ENCODE measurements at regions not wholly inside any gene's neighbourhood (a gene's known extent, or its start where the extent isn't known, plus 50 kb on each side); places are given as distances from the start of the nearest gene placed in this dataset.

DNA sequence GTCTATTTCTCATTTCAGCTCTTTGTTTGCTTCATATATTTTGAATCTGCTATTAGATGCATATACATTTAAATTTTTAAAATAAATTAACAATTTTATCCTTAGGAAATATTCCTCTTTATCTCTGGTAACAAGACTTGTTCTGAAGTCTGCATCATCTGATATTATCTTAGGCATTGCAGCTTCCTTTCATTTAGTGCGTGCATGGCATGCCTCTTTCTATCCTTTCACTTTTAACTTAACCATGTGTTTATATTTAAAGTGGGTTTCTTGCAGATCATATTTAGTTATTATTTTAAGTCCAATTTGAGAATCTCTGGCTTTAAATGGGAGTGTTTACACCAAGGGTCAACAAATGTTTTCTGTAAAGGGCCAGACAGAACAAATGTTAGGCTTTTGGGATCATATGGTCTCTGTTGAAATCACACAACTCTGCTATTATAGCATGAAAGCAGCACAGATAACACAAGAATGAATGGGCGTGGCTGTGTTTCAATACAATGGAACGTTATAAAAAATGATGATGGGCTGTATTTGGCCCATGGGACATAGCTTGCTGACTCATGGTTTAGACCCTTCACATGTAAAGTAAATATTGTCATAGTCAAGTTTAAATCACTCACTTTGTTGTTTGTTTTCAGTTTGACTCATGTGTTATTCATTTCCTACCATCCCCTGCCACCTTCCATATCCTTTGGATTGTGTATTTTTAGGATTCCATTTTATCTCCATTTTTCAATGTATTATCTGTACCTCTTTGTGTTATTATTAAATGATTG, 83.9 kb upstream of the SNX19 start (continued):
- TF ChIP-seq ELK4 (IDR thresholded peaks at IDR 0.05; ENCODE audit: borderline replicate concordance, low read depth, low read length): no peak

- H3K4me3 ChIP-seq (ENCODE audit: low read depth, low read length): no peak overlapping the region
- CTCF ChIA-PET: interaction anchor here (1.0 kb wide), 1 partner anchor 62 kb away, joined by 3 read pairs; no protein-coding TSS in a partner anchor
- TF ChIP-seq, protein P1, sequence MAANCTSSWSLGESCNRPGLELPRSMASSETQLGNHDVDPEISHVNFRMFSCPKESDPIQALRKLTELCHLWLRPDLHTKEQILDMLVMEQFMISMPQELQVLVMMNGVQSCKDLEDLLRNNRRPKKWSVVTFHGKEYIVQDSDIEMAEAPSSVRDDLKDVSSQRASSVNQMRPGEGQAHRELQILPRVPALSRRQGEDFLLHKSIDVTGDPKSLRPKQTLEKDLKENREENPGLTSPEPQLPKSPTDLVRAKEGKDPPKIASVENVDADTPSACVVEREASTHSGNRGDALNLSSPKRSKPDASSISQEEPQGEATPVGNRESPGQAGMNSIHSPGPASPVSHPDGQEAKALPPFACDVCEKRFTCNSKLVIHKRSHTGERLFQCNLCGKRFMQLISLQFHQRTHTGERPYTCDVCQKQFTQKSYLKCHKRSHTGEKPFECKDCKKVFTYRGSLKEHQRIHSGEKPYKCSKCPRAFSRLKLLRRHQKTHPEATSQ (tag by site-specific recombination; IDR thresholded peaks at IDR 0.05): no peak
- TF ChIP-seq ZNF175 (tag by site-specific recombination; IDR thresholded peaks at IDR 0.05) (no peak), ZNF335 (tag by site-specific recombination; conservative IDR thresholded peaks at IDR 0.05) (no peak), ZBTB7A (tag by site-specific recombination; IDR thresholded peaks at IDR 0.05; ENCODE audit: low read depth) (no peak)
Measured at GRCh38 chr11:131002145-131002544, 85.9 kb upstream of the SNX19 start.

DNA sequence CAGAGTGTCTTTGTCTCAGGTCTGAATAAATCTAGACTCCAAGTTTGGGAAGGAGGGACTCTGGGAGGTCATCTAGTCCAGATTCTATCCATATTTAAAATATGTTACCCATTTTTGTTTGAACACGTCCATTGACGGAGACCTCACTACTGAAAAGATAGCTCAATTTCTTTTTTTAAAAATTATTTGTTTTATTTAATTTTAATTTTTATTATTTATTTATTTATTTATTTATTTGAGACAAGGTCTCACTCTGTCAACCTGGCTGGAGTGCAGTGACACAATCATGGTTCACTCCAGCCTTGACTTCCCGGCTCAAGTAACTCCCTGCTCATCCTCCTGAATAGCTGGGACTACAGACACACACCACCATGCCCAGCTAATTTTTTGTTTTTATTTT, 89.5 kb upstream of the SNX19 start:
- Histone ChIP-seq H3K36me3 (ENCODE audit: control insufficient read depth in 2 of 2, insufficient read depth in 1 of 2, low read length in 2 of 2) (no peaks in the 10 kb centered on the region), H3K4me3 (ENCODE audit: low read depth, low read length) (no peak overlapping the region), H3K27ac (ENCODE audit: extremely low read depth, low read depth, low read length) (no peak overlapping the region), H3K4me1 (ENCODE audit: control insufficient read depth, insufficient read depth, low read length) (no peaks in the 10 kb centered on the region), H3K9me3 (ENCODE audit: control insufficient read depth, insufficient read depth, low read depth, low read length) (no peaks in the 10 kb centered on the region)
- TF ChIP-seq SP3 (tag by site-specific recombination; IDR thresholded peaks at IDR 0.05) (no peak), GFI1B (tag by site-specific recombination; IDR thresholded peaks at IDR 0.05) (no peak), ZNF221 (tag by site-specific recombination; IDR thresholded peaks at IDR 0.05; ENCODE audit: borderline replicate concordance) (no peak), ZNF16 (tag by site-specific recombination; IDR thresholded peaks at IDR 0.05; ENCODE audit: low read depth) (no peak), ZNF549 (tag by site-specific recombination; IDR thresholded peaks at IDR 0.05) (no peak), BCL11B (tag by site-specific recombination; IDR thresholded peaks at IDR 0.05; ENCODE audit: low read depth) (no peak), SCRT2 (tag by site-specific recombination; IDR thresholded peaks at IDR 0.05) (no peak), ZNF792 (tag by site-specific recombination; IDR thresholded peaks at IDR 0.05) (no peak), ZFP3 (tag by site-specific recombination; IDR thresholded peaks at IDR 0.05; ENCODE audit: low read depth) (no peak), PRDM4 (tag by site-specific recombination; IDR thresholded peaks at IDR 0.05) (no peak), ZNF169 (tag by site-specific recombination; IDR thresholded peaks at IDR 0.05) (no peak), ZNF518A (tag by site-specific recombination; conservative IDR thresholded peaks at IDR 0.05; ENCODE audit: low read depth) (no peak)
- CTCF ChIA-PET: no interaction called here
- POLR2A ChIA-PET: no interaction called here

More at GRCh38 chr11:131002145-131002544, 85.9 kb upstream of the SNX19 start:
- H3K9me3 ChIP-seq (ENCODE audit: control insufficient read depth, insufficient read depth, low read depth, low read length): no peaks in the 10 kb centered on the region
- peaks cover 2% of the 10 kb centered on the region; the same call in 1 of the 2 replicates for H3K4me1 ChIP-seq (ENCODE audit: control insufficient read depth, insufficient read depth, low read length)
- POLR2A ChIA-PET: no interaction called here
- no peak overlapping the region for H3K27ac ChIP-seq (ENCODE audit: extremely low read depth, low read depth, low read length)
- H3K36me3 ChIP-seq (ENCODE audit: control insufficient read depth in 2 of 2, insufficient read depth in 1 of 2, low read length in 2 of 2): no peaks in the 10 kb centered on the region

Measured in HEK293 (cell line).